ENCODE measurements at regions not wholly inside any gene's neighbourhood (a gene's known extent, or its start where the extent isn't known, plus 50 kb on each side); places are given as distances from the start of the nearest gene placed in this dataset.

- TF ChIP-seq CTCF (IDR thresholded peaks at IDR 0.05; ENCODE audit: low read depth, low read length, missing input control): no peak
- TF ChIP-seq ATF3 (IDR thresholded peaks at IDR 0.05): no peak
- no peak for TF ChIP-seq MAX (IDR thresholded peaks at IDR 0.05)
- TF ChIP-seq EGR1 (IDR thresholded peaks at IDR 0.05; ENCODE audit: low read depth in 2 of 2): no peak
- no peak for TF ChIP-seq SP1 (IDR thresholded peaks at IDR 0.05)
- no peak for TF ChIP-seq TAF1 (conservative IDR thresholded peaks at IDR 0.05)
- TF ChIP-seq REST (IDR thresholded peaks at IDR 0.05): no peak
- TF ChIP-seq RXRA (IDR thresholded peaks at IDR 0.05): no peak
- no peak for TF ChIP-seq GABPA (IDR thresholded peaks at IDR 0.05 in 1 of 2, conservative IDR thresholded peaks at IDR 0.05 in 1 of 2)
- TF ChIP-seq ZBTB33 (IDR thresholded peaks at IDR 0.05): no peak
- TF ChIP-seq FOXA1 (IDR thresholded peaks at IDR 0.05): no peak
These were observed 1659.5 kb upstream of the PCDH20 start for GRCh38 chr13:63075126-63075525.

Data from liver (tissue), 3 donors.